ENCODE measurements at regions not wholly inside any gene's neighbourhood (a gene's known extent, or its start where the extent isn't known, plus 50 kb on each side); places are given as distances from the start of the nearest gene placed in this dataset.

DNA sequence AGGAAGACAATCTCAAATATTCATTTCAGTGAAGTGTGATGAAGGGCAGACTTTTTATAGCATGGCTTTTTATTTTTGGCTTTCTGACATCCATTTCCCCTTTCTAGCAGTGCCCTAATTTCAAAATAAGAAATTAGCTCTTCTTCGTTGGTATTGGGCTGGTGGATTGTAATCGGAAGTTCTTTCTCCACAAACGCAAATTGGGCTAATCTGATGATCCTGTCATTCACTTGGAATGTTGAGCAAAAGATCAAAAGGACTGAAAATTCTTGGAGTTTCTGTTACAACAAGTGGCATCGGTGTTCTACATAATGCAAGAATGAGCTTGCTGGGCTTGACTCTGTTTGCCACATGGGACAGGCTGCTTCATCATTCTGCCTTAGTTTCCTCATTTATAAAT is 1182.8 kb downstream of the FLRT2 start:
- peak; percentile 1 for DNase-seq (ENCODE audit: low read depth)

- DNase-seq (ENCODE audit: low read depth): peak; percentile 23
These were observed 1182.2 kb downstream of the FLRT2 start for GRCh38 chr14:86712176-86712575.

GRCh38 chr14:86708846-86709339 is 1178.9 kb downstream of the FLRT2 start:
- DNase-seq (ENCODE audit: low read depth): no peak

GRCh38 chr14:86707071-86707470 is 1177.1 kb downstream of the FLRT2 start:
- DNase-seq (ENCODE audit: low read depth): no peak

GRCh38 chr14:86683561-86683960 is 1153.6 kb downstream of the FLRT2 start:
- no peak for DNase-seq (ENCODE audit: low read depth)

- DNase-seq (ENCODE audit: low read depth): no peak
These were observed 1145.1 kb downstream of the FLRT2 start for GRCh38 chr14:86675059-86675458.

DNA sequence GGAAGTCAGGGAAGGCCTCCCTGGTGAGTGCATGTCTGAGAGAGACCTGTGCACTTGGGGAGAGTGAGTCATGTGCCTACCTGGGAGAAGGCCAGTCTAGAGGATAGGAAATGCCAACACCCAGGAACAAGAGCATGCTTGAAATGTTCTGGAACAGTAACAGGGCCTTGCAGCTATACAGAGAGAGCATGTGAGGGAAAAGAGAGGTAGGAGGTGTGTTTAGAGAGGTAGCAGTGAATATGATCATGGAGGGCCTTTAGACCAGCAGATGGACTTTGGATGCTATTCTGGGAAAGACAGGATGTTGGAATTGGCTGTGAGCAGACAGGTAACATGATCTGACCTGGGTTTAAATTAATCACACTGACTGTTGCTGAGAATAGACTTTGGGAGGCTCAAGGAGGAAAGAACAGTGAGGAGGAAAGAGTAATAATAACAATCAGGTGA is 1143.6 kb downstream of the FLRT2 start:
- no peak for DNase-seq (ENCODE audit: low read depth)

DNA sequence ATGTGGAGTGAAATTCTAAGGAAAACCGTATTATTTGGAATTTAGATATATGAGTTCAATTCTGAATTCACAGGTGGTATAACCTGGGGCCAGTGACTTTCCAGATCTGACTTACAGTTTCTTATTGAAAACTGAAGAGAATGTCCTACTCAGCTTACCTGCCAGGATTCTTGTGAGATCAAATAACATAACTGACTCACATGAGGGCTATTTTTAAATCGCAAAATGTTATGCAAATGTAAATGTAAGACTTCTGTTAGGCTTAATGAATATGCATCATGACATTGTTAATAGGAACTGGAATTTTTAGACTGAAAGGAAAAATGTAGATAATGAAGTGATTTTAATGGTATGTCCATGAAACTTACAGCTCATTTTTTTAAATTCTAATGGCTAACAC is 1142.1 kb downstream of the FLRT2 start:
- DNase-seq (ENCODE audit: low read depth): no peak

DNA sequence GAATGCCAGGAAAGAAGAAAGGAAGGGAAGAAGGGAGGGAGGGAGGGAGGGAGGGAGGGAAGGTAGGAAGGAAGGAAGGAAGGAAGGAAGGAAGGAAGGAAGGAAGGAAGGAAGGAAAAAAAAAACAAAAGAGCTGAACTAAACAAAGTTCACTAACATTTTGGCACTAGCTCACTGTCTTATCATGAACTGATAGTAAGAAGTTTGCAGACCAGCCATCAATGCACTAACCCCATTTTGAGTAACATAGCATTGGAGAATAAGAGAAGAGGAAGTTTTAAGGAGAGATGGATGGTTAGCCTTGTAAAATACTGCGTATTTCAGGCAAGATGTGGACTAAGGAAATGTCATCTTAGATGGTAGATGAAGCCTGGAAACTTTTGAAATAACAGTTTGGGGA is 1136.0 kb downstream of the FLRT2 start:
- DNase-seq (ENCODE audit: low read depth): no peak

- no peak for DNase-seq (ENCODE audit: low read depth)
These were observed 1132.4 kb downstream of the FLRT2 start for GRCh38 chr14:86662334-86662733.

DNA sequence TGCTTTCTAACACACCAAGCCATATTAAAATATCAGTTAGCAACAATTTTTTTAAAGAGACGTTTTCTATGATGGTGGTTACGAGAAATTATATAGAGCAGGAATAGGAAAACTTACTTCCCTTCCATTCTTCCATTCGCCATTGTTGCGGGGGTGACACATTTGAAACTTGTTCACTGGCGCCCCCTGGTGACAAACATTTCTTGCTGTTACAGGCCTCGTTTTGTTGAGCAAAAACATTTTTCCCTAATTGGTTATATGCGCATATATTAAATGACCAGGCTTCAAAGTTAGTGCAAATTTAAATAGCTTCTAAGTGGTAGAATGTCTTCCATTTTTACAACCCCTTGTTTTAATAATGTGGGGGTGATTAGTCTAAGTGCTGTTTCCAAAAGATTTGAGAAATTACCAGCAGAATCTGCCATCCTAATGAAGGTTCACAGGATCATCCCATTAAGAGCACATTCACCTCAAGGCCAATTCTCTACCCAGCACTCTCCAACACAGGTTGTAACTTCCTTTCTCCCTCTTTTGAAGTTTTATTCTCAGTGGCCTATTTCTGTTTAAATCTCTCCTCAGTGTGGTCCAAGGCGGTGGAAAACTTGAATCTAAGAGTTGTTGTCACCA is 1124.7 kb downstream of the FLRT2 start:
- DNase-seq (ENCODE audit: low read depth): peak; percentile 7

DNA sequence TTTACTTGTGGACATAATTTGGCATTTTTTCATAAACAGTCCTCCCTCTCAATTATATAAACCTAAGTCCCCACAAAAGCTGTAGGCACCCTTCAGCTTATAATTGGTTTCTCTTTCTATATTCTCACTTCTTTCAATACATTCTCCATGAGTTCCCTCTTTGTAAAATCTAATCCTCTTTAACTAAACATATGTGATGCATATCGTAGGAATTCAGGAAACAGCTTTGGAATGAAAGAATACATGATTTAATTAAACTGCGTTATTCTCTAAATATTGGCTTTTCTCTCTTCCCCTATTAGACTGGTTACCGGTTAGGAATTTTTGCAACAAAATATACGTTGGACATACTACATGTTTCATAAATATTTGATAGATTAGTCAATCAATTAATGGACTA is 1122.6 kb downstream of the FLRT2 start:
- no peak for DNase-seq (ENCODE audit: low read depth)

- DNase-seq (ENCODE audit: low read depth): peak; percentile 0
These were observed 1117.0 kb downstream of the FLRT2 start for GRCh38 chr14:86646696-86647690.

DNA sequence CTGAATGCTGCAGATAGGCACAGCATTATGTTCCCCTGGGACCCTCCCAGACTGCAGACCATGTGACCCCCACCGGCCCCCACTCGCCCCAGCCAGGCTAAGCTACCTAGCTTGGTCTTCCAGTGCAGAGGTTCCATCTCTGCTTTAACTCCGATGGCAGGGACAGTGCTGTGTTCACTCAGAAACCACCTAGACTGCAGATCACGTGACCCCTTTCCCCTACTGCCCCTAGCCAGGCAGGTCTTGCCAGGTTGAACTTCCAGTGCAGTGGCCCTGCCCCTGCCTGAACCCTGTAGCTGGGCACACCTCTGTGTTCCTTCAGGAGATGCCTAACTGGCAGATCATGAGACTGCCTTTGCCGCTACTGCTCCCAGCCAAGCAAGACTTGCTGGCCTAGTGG is 1116.2 kb downstream of the FLRT2 start:
- DNase-seq (ENCODE audit: low read depth): no peak

DNA sequence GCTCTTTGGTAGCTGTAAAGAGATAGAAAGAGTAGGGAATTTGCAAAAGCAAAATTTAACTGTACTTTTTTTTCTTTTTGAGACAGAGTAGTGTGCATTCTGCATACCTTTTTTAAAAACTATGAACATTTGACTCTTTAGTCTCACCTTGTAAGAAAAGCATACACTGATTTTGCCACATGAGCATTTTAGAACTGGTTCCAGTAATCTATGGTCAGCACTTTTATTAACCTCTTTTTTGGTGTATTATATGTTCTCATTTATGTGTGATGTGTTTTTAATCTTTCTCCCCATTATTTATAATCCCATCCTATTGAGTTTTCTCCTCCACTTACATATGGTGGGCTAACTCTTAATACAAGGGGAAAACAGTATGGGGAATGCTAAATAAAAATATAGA is 1111.4 kb downstream of the FLRT2 start:
- no peak for DNase-seq (ENCODE audit: low read depth)

DNA sequence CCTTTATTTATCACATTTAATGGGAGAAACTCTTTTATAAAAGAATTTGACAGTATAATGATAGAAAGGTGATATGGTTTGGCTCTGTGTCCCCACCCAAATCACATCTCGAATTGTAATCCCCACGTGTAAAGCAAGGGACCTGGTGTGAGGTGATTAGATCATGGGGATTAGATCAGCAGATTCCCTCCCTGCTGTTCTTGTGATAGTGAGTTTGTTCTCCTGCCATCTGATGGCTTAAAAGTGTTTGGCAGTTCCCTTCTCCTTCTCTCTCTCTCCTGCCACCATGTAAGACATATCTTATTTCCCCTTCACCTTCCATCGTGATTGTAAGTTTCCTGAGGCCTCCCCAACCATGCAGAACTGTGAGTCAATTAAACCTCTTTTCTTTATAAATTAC is 1110.3 kb downstream of the FLRT2 start:
- no peak for DNase-seq (ENCODE audit: low read depth)

DNA sequence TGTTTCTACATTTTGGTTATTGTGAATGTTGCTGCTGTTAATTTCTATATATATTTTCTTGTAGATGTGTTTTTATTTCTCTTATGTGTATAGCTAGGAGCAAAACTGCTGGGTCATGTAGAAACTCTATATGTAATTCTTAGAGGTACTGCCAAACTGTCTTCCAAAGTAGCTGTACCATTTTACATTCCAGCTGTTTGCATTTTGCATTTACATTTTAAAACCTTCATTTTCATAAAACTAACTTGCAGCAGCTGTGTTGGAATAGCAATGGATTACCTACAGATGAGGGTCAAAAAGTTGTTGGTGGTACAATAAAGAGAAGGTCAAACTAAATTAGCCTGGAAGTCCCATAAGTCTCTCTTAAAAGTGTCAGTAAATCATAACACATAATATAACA is 1109.7 kb downstream of the FLRT2 start:
- no peak for DNase-seq (ENCODE audit: low read depth)

GRCh38 chr14:86639146-86639545 is 1109.2 kb downstream of the FLRT2 start:
- DNase-seq (ENCODE audit: low read depth): no peak

DNA sequence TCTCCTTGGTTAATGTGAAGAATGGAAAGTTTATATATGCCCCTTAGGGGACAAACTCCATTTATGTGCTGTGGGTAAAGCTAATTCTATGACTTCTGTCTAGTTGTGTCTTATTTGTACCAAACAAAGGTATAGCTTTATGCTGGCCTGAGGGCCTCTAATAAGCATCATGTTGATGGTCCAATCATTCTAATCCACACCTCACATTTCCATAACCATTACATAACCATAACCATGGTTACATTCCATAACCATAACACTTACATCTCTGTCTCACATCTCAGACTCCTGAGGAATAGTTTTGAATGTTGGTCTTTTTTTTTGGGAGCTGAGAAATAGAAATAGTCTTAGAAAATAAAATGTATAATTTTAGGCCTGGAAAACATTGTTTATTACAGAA is 1097.1 kb downstream of the FLRT2 start:
- DNase-seq (ENCODE audit: low read depth): no peak

- peak; percentile 9 for DNase-seq (ENCODE audit: low read depth)
These were observed 1096.6 kb downstream of the FLRT2 start for GRCh38 chr14:86626530-86626929.

DNA sequence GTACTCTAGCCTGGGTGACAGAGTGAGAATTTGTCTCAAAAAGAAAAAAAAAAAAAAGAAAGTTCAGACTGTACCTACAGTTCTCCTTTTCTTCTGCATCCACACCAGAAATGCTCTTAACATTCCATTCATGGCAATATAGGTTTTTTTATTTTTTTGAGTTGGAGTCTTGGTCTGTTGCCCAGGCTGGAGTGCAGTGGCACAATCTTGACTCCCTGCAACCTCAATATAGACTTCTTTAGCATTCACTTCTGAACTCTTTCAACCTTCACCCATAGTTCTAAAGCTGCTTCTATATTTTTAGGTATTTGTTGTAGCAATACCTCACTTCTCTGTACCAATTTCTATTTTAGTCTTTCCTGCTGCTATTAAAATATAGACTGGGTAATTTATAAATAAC is 1095.7 kb downstream of the FLRT2 start:
- no peak for DNase-seq (ENCODE audit: low read depth)

DNA sequence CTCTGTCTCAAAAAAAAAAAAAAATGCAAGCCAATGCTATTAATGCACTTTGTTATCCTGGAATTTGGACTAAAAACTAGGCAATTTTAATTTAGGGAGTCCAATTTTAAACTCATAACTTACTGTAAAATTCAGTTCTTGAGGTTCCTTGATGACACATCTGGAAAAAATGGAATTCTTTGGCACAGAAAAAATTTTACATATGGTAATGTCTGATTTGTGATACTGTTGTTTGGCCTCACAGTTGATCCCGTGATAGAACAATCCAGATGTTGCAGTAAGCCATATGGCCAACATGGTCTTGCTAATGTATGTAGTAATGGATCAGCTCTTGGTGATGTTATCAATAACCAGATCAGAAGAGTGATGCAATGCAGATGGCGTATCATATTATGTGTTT is 1089.8 kb downstream of the FLRT2 start:
- DNase-seq (ENCODE audit: low read depth): no peak

GRCh38 chr14:86613786-86614185 is 1083.8 kb downstream of the FLRT2 start:
- DNase-seq (ENCODE audit: low read depth): no peak

Data from amniotic epithelial cell (primary cell).